Activated CD4-positive, alpha-beta T cell treated with anti-CD3 and anti-CD28 coated beads for 24 hours (primary cell): ENCODE measurements at regions not wholly inside any gene's neighbourhood (a gene's known extent, or its start where the extent isn't known, plus 50 kb on each side); places are given as distances from the start of the nearest gene placed in this dataset.

Experiments used
- DNase-seq, 2 donors: peaks; one replicate each; pipeline ENCODE4 v3.0.0-alpha.2; 2020; ENCODE audit warnings: low read depth in 2 of 2

GRCh38 chr2:67462738-67463496 lies 65.8 kb downstream of the ETAA1 start:
- DNase-seq = no peak

GRCh38 chr2:67463810-67464209 lies 66.7 kb downstream of the ETAA1 start:
- no peak for DNase-seq

GRCh38 chr2:67465623-67466022 lies 68.5 kb downstream of the ETAA1 start:
- DNase-seq = no peak

- DNase-seq = no peak
Measured at GRCh38 chr2:67466734-67467133, 69.6 kb downstream of the ETAA1 start.

GRCh38 chr2:67471681-67472080 lies 74.5 kb downstream of the ETAA1 start:
- DNase-seq = no peak

GRCh38 chr2:67476809-67477790 lies 80.0 kb downstream of the ETAA1 start:
- DNase-seq = no peak

GRCh38 chr2:67479261-67479660 lies 82.1 kb downstream of the ETAA1 start:
- DNase-seq = no peak

- no peak for DNase-seq
Measured at GRCh38 chr2:67485431-67485830, 88.3 kb downstream of the ETAA1 start.

GRCh38 chr2:67486041-67486796 lies 89.1 kb downstream of the ETAA1 start:
- no peak for DNase-seq

- DNase-seq = no peak
Measured at GRCh38 chr2:67487993-67488392, 90.9 kb downstream of the ETAA1 start.

- DNase-seq = no peak
Measured at GRCh38 chr2:67489396-67489795, 92.3 kb downstream of the ETAA1 start.

- DNase-seq = no peak
Measured at GRCh38 chr2:67498931-67499330, 101.8 kb downstream of the ETAA1 start.

GRCh38 chr2:67499989-67500388 lies 102.9 kb downstream of the ETAA1 start:
- no peak for DNase-seq

- no peak for DNase-seq
Measured at GRCh38 chr2:67500541-67500940, 103.4 kb downstream of the ETAA1 start.

GRCh38 chr2:67502346-67503065 lies 105.4 kb downstream of the ETAA1 start:
- no peak for DNase-seq

GRCh38 chr2:67503066-67503795 lies 106.1 kb downstream of the ETAA1 start:
- DNase-seq = no peak

- no peak for DNase-seq
Measured at GRCh38 chr2:67510745-67511144, 113.6 kb downstream of the ETAA1 start.

GRCh38 chr2:67514515-67514914 lies 117.4 kb downstream of the ETAA1 start:
- DNase-seq = no peak

GRCh38 chr2:67515056-67515455 lies 117.9 kb downstream of the ETAA1 start:
- no peak for DNase-seq

GRCh38 chr2:67515538-67515937 lies 118.4 kb downstream of the ETAA1 start:
- DNase-seq = no peak

GRCh38 chr2:67516362-67516761 lies 119.2 kb downstream of the ETAA1 start:
- DNase-seq = no peak
